Nephron (organoid): ENCODE measurements at regions not wholly inside any gene's neighbourhood (a gene's known extent, or its start where the extent isn't known, plus 50 kb on each side); places are given as distances from the start of the nearest gene placed in this dataset.

Experiments used
- H3K27ac Mint-ChIP-seq, 3 experiments: 2 replicates each; pipeline ENCODE4 v1.8.0; 2020; ENCODE audit warnings: mixed read lengths in 3 of 3, mild to moderate bottlenecking in 2 of 3, moderate library complexity in 1 of 3
- H3K27me3 Mint-ChIP-seq: 2 replicates; pipeline ENCODE4 v1.8.0; 2021; ENCODE audit warnings: low read depth, mild to moderate bottlenecking, moderate library complexity, mixed read lengths
- H3K36me3 Mint-ChIP-seq: 2 replicates; pipeline ENCODE4 v1.8.0; 2020; ENCODE audit warnings: low read depth, mixed read lengths
- H3K4me1 Mint-ChIP-seq: 2 replicates; pipeline ENCODE4 v1.8.0; 2020; ENCODE audit warnings: mixed read lengths
- H3K4me3 Mint-ChIP-seq, 3 experiments: 2 replicates each; pipeline ENCODE4 v1.8.0; 2020; ENCODE audit warnings: mild to moderate bottlenecking in 3 of 3, mixed read lengths in 3 of 3, moderate library complexity in 2 of 3
- H3K9me3 Mint-ChIP-seq: 2 replicates; pipeline ENCODE4 v1.8.0; 2020; ENCODE audit warnings: mixed read lengths
- TF ChIP-seq, protein P1 (sequence below), 3 experiments: fragments of 200-600 bp; sonication (generic); IDR thresholded peaks; one replicate each; pipeline ENCODE4 v1.5.0; 2021; ENCODE audit warnings: antibody characterized with exemption in 3 of 3; ENCODE audit not compliant: unreplicated experiment in 3 of 3

DNA sequence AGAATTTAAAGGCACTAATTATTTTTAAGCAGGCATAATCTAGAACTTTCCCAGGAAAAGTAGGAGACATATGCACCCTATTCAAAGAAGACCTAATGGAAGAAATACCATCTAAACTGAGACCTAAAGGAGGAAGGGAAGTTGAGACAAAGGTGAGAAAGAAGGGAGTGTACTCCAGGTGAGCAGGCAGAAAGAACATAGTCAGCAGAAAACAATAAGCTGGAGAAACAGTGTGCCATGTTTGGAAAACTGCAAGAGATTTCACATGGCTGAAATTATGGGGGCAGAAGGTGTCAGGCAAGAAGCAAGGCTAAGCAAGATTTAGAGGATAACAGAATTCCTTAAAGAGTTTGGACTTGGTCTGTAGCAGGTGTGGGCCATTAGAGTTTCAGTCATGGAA is 167.0 kb upstream of the USP25 start:
- no peak overlapping the region for H3K4me3 Mint-ChIP-seq
- peaks cover 5% of the 10 kb centered on the region for H3K9me3 Mint-ChIP-seq
- no peaks in the 10 kb centered on the region for H3K36me3 Mint-ChIP-seq
- TF ChIP-seq, protein P1, sequence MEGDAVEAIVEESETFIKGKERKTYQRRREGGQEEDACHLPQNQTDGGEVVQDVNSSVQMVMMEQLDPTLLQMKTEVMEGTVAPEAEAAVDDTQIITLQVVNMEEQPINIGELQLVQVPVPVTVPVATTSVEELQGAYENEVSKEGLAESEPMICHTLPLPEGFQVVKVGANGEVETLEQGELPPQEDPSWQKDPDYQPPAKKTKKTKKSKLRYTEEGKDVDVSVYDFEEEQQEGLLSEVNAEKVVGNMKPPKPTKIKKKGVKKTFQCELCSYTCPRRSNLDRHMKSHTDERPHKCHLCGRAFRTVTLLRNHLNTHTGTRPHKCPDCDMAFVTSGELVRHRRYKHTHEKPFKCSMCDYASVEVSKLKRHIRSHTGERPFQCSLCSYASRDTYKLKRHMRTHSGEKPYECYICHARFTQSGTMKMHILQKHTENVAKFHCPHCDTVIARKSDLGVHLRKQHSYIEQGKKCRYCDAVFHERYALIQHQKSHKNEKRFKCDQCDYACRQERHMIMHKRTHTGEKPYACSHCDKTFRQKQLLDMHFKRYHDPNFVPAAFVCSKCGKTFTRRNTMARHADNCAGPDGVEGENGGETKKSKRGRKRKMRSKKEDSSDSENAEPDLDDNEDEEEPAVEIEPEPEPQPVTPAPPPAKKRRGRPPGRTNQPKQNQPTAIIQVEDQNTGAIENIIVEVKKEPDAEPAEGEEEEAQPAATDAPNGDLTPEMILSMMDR (IDR thresholded peaks at IDR 0.05; ENCODE audit: unreplicated experiment in 3 of 3), result no peak
- H3K27me3 Mint-ChIP-seq, result no peaks in the 10 kb centered on the region
- peaks cover 16% of the 10 kb centered on the region for H3K4me1 Mint-ChIP-seq
- H3K27ac Mint-ChIP-seq, result no peak overlapping the region

DNA sequence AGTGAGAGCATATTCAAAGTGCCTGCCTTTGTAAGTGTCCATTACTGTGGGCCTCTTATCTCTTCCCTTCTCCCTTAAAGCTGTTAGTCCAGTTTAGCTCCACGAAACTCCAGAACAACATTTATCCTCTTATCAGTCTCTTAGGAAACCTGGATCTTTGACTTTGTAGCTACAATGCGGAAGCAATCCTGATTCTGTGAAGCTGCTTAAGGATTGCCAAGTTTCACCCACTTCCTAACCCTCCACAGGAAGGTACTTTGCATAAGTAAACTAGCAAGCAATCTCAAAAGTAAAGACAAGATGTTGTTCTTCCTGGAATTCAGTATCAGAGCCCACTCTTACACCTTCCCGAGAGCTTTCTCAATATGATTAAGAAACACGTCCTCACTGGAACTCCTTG is 164.9 kb upstream of the USP25 start:
- Mint-ChIP-seq H3K4me1 (peaks cover 23% of the 10 kb centered on the region), H3K27me3 (no peaks in the 10 kb centered on the region), H3K36me3 (no peaks in the 10 kb centered on the region), H3K9me3 (no peaks in the 10 kb centered on the region), H3K27ac (no peak overlapping the region), H3K4me3 (no peak overlapping the region)
- TF ChIP-seq, protein P1 (IDR thresholded peaks at IDR 0.05; ENCODE audit: unreplicated experiment in 3 of 3), result no peak

DNA sequence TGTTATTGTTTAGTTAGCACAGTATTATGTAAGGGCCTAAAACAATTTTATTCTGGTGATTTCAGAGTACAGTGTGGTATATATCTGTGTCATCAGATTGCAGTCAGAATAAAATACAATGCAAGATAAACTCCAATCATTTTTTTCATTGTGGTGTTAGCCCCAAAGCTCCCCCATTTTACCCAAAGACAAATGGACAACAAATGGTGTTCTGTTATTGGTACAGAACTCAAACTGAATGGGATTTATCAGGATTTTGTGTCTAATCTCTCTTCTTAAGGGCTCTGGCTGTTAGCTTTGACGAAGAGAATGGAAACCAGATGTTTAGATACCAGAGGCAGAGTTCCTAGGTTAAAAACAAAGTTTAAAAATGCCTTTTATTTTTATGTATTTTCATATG is 163.1 kb upstream of the USP25 start:
- peaks cover 23% of the 10 kb centered on the region for H3K4me1 Mint-ChIP-seq
- H3K27ac Mint-ChIP-seq, result peak overlapping the region; percentile 72 to 74 (median 73)
- no peaks in the 10 kb centered on the region for H3K27me3 Mint-ChIP-seq
- TF ChIP-seq, protein P1 (IDR thresholded peaks at IDR 0.05; ENCODE audit: unreplicated experiment in 3 of 3), result no peak
- H3K36me3 Mint-ChIP-seq, result no peaks in the 10 kb centered on the region
- H3K4me3 Mint-ChIP-seq, result no peak overlapping the region
- no peaks in the 10 kb centered on the region for H3K9me3 Mint-ChIP-seq

DNA sequence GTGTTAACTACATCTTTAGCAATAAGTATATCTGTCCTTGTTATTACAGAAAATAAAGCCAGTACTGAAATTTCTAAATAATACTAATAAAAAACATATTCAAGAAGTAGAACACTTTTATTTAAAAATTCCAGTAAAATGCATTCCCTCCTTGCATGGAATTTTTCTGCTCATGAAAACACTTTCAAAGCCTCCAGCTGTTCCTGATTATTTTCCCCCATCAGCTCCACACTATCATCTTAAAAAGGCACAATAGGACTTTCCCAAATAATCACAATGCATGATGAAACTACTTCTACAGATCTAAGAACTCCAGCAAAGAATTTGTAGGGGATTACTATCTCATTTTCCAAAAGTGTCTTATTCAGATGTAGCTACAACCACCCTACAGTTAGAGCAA is 162.6 kb upstream of the USP25 start:
- no peaks in the 10 kb centered on the region for H3K36me3 Mint-ChIP-seq
- H3K27ac Mint-ChIP-seq, result peak overlapping the region; percentile 72 to 74 (median 73)
- TF ChIP-seq, protein P1 (IDR thresholded peaks at IDR 0.05; ENCODE audit: unreplicated experiment in 3 of 3), result no peak
- H3K4me3 Mint-ChIP-seq, result no peak overlapping the region
- no peaks in the 10 kb centered on the region for H3K27me3 Mint-ChIP-seq
- H3K9me3 Mint-ChIP-seq, result no peaks in the 10 kb centered on the region
- peaks cover 23% of the 10 kb centered on the region for H3K4me1 Mint-ChIP-seq

DNA sequence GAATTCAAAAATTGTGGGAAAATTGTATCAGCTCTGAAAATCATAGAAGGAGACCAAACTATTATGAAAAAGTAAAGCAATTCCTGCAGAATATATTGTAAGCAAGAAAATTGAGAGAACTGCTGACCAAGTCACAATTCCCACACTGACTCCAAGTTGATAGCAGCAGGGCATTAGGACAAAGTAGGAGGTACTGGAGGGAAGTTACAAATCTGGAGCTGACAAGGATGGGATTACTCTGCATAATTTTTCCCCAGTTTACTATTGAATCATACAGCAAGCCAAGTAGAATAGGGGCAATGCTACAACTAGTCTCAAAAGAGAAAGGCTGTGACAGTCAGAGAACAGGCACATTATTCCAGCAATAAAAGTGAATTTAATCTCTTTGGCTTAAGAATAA is 161.3 kb upstream of the USP25 start:
- Mint-ChIP-seq H3K27me3 (no peaks in the 10 kb centered on the region), H3K27ac (peak overlapping the region in 2 of 3 experiments; percentile 23 to 49), H3K4me3 (no peak overlapping the region), H3K4me1 (peaks cover 23% of the 10 kb centered on the region), H3K36me3 (no peaks in the 10 kb centered on the region), H3K9me3 (no peaks in the 10 kb centered on the region)
- TF ChIP-seq, protein P1 (IDR thresholded peaks at IDR 0.05; ENCODE audit: unreplicated experiment in 3 of 3), result no peak

DNA sequence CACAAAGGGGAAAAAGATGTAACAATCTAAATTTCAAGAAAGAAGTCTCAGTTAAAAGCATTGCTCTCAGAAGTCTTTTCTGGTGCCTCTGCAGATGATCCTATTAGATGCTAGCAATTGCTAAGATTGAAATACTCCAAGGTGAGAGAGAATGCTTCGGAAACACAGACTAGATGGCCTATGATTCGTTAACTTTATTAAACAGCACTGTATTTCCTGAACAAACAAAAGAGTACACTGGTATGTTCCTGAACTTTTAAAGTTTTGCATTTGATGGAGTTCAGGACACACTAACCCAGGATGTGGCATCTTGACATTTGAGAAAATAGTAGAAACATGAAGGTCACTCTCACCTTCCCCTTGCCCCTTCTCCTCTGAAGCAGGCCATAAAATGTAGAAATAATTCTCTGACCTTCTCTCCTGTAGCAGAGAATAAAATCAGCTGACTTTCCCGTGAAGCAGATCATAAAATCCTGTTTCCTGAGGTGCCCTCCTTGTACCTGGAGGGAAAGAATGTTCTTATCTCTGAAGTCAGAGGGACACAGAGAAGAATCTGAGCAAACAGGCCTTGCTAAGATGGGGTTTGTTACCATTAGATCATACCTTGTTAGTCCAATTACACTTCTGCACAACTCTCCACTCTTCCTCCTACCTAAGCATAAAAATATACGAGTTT is 142.9 kb upstream of the USP25 start:
- H3K9me3 Mint-ChIP-seq, result no peaks in the 10 kb centered on the region
- no peaks in the 10 kb centered on the region for H3K27me3 Mint-ChIP-seq
- TF ChIP-seq, protein P1 (IDR thresholded peaks at IDR 0.05; ENCODE audit: unreplicated experiment in 3 of 3), result no peak
- H3K27ac Mint-ChIP-seq, result no peak overlapping the region
- H3K36me3 Mint-ChIP-seq, result no peaks in the 10 kb centered on the region
- no peak overlapping the region for H3K4me3 Mint-ChIP-seq
- H3K4me1 Mint-ChIP-seq, result no peaks in the 10 kb centered on the region
